GM18520 (cell line): ENCODE measurements at regions not wholly inside any gene's neighbourhood (a gene's known extent, or its start where the extent isn't known, plus 50 kb on each side); places are given as distances from the start of the nearest gene placed in this dataset.

ENCODE experiments used
- ATAC-seq: cut with Tn5 transposase; IDR thresholded peaks from one replicate; pipeline ENCODE4 v1.9.1; 2021; ENCODE audit not compliant: unreplicated experiment

DNA sequence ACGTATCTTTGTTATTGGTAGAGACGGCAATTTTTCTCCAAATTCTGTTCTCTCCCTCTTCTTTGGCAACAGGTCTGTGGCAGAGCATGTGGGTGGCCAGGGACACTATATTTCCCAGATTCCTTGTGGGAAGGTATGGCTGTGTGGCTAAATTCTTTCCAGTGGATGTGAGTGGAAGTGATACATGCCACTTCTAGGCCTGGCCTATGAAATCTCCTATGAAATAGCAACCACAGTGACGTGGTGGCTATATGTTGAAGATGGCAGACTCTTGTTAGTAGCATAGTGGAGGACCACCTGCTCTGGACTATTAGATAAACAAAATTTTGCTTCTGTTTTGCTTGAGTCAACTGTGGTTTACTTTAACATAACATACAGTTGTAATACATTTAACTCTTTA lies 243.3 kb downstream of the IL20RB start:
- ATAC-seq, result no peak

DNA sequence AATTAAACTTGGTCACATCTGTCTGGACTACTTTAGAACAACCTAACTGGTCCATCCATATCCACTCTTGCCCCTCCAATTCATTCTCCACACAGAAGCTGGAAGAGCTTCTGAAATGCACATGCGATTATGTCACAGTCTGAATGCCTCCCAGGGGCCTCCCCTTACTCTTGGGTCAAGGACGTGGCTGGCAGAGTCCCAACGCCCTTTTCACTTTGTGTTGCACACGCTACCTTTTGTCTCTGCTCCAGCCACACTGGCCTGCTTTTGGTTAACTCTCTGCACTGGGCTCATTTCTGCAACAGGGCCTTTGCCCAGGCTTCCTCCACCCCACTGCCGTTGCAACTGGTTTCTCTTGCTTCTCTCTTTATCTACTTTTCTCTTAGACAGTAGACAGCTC lies 245.2 kb downstream of the IL20RB start:
- ATAC-seq, result no peak

DNA sequence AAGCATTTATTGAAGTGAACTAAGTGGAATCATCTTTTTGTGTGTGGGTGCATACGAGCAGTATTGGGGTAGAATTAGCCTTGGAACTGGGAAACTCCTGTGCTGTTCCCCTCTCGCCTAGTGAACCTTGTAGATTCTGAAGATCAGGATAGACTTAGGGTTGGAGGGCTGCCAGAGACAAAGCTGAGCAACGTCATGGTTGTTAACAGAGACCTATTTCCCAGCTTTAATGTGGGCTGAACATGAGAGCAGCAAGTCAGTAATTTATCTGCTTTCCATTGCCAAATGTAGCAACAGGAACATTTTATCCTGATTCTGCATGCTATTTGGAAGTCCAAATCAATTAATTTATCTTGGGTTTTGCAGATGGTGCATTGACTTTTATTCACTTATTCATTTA lies 246.6 kb downstream of the IL20RB start:
- no peak for ATAC-seq

DNA sequence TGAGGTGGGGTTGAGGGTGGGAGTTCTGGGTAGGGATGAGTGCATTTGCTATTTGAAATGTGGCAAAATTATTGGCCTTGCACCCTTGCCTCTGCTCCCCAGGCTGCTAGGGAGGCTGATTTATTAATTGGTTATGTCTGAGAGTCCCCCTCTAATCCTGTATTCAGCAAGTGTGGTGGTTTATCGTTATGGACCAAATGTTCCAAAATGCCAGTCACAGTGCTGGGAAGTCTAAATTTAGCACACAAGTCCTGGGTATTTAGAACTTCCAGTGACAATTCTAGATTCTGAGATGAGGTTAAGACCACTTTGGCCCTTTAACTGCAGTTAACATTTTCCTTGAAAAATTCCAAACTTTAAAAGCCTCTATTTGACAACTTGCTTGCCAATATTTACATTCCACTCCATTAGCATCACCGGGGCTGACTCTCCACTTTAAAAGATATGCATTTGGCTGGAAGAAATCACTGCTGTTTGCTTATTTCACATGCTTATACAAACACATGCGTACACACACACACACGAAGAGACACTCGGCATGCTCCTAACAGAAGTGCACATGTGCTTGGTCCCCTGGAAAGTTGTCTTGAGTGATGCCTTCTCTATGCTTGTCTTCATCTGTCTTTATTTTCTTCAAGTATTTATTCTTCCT lies 247.7 kb downstream of the IL20RB start:
- ATAC-seq, result no peak

DNA sequence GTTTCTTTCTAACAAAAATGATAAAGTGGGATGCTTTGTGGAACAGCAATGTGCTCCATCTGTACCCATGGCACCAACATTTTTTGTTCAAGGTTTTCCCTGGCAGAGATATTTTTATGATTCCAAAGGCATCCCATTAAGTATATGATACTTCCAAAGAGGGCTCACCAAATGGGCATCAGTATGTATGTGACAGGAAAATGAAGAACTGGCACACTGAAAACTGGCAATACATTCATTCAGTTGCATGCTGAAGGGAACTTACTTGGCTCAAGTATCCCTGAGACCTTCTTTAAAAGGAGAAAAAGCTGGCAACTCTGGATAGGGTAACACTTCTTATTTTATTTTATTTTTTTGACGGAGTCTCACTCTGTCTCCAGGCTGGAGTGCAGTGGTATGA lies 249.8 kb downstream of the IL20RB start:
- ATAC-seq, result no peak

DNA sequence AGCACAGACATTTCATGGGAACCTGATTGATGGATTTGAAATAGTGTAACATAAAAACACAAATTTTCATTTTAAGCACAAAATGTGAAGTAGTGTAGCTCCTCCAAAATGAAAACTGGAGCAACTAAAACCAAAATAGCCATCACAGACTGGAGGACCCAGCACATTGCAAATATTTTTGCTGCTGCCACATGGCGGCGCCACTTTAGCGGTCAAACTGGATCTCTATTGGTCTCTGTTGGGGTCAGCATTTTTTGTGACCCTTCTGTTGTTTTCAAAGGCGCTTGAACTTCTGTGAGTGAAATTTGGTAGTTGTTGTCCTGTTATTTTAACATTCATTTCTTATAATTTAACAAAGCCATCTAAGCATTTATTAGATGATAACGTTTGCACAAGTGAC lies 259.9 kb downstream of the IL20RB start:
- no peak for ATAC-seq

DNA sequence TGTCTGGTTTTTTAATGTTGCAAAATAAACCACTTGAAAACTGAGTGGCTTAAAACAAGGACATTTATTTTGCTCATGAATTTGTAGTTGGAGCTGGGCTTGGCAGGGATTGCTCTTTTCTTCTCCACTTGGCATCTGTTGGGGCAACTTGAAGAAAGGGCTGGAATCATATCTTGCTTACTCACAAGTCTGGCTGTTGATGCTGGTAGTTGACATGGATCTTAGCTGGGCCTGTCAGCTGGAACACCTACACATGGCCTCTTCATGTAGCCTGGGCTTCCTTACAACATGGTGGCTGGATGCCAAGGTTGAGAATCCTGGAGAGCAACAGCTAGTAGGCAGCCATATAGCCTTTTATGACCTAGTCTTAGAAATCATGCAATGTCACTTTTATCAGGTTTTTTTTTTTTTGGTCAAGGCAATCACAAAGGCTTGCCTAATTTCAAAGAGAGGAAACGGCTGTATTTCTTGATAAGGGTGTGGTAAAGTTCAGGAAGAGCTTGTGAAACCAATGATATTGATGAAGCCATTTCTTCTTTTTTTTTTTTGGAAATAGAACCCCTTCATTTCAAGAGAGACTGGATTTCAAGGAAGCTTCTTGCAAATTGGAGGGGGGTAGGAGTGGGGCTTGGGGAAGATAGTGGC lies 262.1 kb downstream of the IL20RB start:
- ATAC-seq, result no peak

DNA sequence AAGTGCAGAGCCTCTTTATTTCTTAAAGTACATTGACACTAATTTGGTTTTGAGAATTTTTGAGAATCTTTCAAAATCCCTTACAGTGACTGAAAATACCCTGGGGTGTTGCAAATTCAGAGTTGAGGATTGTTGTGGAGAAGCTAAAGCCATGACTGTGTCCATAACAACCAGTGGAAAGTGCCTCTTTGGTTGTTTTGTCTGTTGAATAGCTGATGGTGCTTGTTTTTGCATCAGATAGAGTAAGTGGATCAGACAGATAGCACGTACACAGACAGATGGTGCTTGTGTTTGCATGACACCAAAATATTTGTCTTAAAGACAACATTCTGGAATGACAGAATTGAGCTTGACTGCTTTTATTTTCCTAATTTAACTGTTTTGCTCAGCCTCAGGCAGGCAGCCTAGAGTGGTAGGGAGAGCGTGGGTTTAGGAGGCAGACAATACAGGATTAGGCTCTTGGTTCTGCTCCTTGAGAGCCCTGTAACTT lies 265.0 kb downstream of the IL20RB start:
- no peak for ATAC-seq

DNA sequence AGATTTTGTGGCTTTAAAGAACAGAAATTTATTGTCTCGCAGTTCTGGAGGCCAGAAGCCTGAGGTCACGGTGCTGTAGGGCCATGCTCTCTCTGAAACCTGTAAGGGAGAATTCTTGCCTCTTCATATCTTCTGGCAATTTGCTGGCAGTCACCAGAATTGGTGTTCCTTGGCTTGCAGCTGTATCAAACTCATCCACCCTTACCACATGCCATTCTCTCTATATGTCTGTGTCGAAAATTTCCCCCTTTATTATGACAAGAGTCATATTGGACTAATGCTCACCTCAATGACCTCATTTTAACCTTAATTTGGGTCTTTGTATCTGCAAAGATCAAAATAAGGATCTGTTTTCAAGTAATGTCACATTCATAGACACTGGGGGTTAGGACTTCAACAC lies 266.7 kb downstream of the IL20RB start:
- ATAC-seq, result no peak

DNA sequence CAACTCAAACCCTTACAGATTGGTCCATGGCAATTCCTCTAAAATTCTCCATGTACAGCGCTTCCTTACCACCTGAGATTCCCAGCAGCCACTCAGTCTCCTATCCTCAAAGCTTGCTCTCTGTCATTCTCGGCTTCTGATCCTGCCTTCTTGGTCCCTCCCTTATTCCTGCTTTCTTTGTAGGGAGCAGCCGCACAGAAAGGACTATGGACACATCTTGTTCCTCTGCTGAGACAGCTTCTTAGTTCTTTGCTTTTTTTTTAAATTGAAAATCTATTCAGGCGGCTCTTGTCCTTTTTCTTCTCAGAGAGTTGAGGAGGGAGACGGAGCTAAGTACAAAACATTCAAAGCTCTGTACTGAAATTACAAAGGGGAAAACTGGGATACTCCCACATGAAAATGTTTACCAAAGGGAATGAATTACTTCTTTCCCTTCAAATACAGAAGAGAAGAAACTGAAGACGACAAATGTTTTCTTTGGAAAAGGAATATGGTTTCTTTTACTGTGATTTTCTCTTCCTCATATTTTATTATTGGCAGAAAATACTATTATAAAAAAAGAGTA lies 285.1 kb downstream of the IL20RB start:
- no peak for ATAC-seq

DNA sequence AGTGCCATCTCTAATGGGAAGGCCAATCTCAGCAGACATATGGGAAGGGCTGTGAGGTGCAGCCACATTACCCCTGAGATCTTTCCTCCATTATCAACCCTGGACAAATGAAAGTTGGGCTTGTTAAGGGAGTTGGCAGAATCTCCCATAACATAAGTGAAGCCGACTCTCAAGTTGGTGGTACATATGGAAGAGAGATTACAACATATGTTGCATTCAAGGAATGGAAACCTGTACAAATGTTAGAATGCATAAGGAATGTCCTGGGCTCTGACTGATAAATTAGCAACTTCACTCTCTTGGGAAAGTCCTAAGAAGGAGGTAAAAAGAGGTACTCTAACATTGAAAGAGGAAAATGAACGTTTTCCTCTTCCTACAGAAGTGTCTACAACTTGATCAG lies 288.7 kb downstream of the IL20RB start:
- ATAC-seq, result no peak

DNA sequence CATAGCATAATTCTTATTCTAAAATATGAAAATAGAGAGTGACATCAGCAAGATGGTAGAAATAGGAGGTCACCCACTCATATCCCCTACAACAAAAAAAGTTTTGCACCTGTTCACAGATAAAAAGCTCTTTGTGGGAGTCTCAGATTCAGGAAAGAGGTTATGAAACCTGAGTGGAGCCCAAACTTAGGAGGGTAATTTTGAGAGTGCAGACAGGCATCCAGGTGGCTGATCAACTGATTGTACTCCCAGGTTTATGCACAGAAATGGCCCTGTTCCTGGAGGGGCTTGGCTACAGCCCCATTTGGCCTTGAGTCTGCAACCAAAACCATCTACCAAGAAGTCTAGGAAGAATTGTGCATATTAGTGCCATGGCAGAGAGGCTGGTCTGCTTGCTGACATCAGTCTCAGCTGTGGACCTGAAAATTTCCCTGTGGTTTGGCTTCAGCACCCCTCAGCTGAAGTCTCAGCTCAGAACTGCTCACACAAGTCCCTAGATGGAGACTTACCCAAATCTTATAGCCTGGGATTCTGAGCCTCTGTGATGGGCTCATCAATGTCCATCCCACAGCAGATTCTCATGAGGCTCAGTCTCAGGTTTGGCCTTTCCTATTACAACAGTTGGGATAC lies 291.6 kb downstream of the IL20RB start:
- no peak for ATAC-seq

DNA sequence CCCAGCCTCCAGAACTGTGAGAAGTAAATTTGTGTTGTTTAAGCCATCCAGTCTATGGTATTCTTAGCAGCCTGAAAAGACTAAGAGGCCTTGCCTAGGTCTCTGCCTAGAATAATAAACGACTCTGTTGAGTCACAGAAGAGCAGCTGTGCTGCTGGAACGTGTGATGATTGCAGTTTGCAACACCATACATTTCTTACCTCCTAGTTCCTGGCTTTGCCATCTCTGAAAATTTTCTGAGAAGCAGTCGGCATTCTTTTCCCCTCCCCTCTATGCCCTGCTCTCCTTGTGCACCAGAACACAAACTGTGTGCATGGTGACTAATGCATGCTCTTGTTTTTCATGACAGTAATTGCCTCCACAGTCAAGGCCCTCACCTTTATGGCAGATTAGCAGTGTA lies 301.3 kb downstream of the IL20RB start:
- no peak for ATAC-seq

DNA sequence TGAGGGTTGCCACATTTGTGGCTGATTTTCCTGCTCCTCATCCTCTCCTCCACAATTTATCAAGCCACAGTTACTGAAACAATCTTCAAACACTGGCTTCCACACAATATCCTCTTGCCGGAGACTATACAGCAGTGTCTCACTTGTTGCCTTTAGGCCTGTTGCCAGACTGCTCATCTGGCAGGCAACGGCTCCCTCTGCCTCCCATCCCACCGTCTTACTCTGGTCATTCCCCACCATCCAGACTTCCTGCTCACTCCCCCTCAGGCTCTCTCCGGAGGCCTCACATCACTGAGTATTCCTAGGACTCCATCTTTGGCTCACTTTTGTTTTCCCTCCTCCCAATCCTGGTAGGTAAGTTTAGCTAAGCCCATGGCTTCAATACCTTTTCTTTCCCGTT lies 301.9 kb downstream of the IL20RB start:
- ATAC-seq, result no peak

DNA sequence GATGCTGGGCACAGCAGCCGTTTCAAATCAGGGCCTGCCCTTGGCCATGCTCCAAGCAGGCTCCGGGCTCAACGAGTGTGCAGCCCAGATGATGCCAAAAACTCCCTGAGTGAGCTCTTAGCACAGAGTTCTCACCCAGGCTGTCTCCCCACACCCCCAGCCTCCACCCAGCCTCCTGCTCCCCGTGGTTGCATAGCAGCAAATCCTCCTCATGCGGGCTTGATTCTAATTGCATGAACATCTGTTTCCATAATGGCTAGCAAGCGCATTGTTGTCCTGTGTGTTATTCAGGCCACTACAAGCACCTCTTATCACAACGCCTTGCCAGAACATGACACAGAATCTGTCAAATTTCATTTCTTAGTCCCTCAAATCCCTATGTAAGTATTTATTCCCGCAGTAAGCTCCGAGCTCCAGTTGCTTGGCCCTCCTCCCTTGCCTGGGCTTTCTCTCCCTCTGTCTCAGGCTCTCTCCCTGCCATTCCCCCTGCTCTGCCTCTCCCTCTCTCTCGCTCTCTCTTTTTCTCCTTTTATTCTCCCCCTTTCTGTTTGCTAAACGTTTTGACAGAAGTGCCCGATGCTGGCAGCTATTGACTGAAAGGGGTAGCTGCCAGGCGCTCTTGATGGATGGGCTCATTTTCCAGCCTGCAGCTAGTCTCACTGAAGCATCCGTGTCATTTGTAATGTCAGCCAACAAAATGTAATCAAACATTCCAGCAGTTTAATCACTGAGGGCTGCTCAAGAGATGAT lies 306.5 kb downstream of the IL20RB start:
- ATAC-seq, result no peak

DNA sequence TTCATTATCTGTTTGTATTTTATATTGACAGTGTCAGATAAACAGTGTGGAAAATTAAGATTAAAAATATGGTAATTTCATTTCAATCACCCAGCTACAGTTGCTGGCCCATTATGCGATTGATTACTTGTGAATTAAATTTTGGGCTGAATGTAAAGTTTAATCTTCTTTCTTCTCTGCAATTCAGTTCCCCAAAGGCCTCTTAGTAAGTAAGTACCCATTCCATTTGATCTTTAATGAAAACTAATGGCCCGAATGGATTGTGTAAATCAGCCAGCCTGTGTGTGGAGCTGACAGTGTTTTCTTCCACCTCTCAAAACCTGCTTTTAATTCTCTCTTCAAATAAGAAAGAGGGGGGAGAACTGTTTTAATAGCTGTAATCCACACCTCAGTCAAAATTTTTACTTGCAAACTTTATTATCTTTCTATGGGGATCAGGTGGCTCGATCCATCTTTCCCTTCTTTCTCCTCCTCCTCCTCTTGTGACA lies 307.1 kb downstream of the IL20RB start:
- ATAC-seq, result no peak

DNA sequence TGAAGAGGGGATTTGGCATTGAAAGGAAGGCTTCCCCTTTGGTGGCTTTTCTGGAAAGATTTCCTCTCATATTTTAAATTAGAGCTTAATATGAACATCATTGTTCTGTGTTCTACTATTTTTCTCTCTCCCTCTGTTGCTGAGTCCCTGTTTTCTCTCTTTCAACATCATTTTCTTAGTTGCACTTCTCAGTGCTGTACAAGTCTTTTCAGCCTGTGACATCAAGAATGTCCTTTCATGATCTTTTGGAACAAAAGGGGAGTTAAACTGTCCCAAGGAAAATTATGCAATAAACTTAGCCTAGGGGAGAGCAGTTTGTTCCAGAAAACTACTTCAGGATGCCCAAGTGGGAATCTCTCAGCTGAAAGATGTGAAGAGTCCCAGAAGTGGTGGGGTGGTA lies 325.1 kb downstream of the IL20RB start:
- no peak for ATAC-seq

DNA sequence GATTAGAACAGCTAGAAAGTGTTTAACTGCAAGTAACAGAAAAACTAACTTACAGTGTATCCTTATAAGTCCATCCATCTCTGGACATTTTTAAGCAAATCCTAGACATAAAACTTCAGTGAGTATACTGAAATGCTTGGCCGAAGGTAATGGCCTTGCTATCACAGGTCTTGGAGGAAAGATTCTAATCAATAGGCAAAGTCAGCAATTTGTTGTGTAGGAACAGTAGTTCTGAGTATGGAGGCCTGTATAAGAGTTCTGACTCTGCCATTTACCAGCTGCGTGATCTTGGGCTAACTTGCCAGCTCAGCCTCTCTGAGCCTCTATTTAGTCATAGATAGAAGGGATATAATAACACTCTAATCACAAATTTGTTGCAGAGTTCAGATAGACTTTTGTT lies 328.1 kb downstream of the IL20RB start:
- no peak for ATAC-seq

DNA sequence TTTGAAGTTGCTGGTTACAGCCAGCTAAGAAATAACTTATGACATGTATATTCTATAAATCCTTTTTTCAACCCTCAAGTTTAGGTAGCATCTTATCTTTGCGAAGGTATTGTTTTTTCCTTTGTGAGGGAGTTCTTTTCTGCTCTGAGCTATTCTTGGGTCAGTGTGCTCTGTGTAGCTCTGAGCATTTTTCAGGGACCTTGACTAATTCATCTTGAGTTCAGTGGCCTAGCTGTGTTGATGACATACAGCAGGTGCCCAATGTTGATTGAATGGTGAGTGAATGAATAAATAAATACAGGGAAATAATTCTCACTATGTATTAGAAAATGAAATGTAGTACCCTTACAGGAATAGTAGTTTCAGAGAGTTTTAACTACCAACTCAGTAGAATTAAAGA lies 335.3 kb downstream of the IL20RB start:
- ATAC-seq, result no peak

DNA sequence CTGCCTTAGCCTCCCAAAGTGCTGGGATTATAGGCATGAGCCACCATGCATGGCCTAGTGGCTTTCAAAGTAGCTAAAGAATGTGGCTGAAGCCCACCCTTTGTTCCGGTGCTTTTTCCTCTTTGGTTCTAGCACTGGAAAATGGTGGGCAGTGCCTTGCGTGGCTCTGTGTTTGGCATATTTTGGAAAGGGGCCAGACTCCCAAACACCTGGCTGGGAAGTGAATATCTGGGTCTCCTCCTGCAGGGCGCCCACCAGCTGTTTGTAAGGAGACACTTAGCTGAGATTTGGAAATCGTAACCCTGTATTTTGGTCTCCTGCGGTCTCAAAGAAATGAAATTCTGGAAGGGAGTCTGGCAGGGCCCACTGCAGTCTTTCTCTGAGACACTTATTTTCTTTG lies 336.4 kb downstream of the IL20RB start:
- no peak for ATAC-seq

DNA sequence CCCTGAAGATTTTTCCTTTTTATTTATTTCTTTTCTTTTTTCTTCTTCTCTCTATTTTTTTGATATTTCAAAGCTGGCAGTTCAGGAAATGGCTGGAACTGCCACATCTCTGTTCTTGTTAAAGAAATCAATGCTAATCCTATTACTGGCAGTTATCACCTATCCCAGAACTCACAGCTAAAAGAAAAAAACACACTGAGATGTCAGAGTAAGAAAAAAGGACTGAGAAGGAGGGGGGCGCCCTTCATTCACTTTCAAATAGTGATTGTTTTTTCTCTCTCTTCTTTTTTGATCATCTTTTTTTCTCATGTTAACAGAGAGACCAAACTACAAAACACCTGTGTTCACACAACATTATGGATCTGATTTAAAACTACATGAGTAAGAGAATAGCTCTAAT lies 337.1 kb downstream of the IL20RB start:
- ATAC-seq, result no peak
